HEK293 (cell line): ENCODE measurements at regions not wholly inside any gene's neighbourhood (a gene's known extent, or its start where the extent isn't known, plus 50 kb on each side); places are given as distances from the start of the nearest gene placed in this dataset.

ENCODE experiments used
- CTCF ChIA-PET: fragments of 350-600 bp; formaldehyde crosslinking; extraction: SDS; loops from one replicate; lab custom pipeline; 2021; ENCODE audit warnings: antibody characterized with exemption; lab: Yijun Ruan, JAX
- POLR2A ChIA-PET: fragments of 300-600 bp; formaldehyde crosslinking; extraction: SDS; loops from one replicate; lab custom pipeline; 2020; ENCODE audit warnings: antibody characterized with exemption, inconsistent platforms; lab: Yijun Ruan, JAX
- H3K27ac ChIP-seq: fragments of 200-500 bp; sonication (Bioruptor generic); 2 replicates; pipeline ENCODE4 v1.5.1; 2014; ENCODE audit warnings: low read depth, low read length, control low read depth, inconsistent platforms; ENCODE audit errors: extremely low read depth
- H3K36me3 ChIP-seq, 2 experiments: fragments of 200-500 bp in 1 of 2; sonication (Bioruptor generic) in 1 of 2; 1 replicate in 1 of 2; 2 replicates in 1 of 2; pipeline ENCODE4 v1.5.1; 2014 to 2017; ENCODE audit warnings: inconsistent platforms in 2 of 2, low read length in 2 of 2; ENCODE audit not compliant: control insufficient read depth in 2 of 2, insufficient read depth in 1 of 2
- H3K4me1 ChIP-seq: fragments of 200-500 bp; sonication (Bioruptor generic); 2 replicates; pipeline ENCODE4 v1.5.1; 2014; ENCODE audit warnings: mild to moderate bottlenecking, low read length, inconsistent platforms; ENCODE audit not compliant: control insufficient read depth, insufficient read depth
- H3K4me3 ChIP-seq: 2 replicates; pipeline ENCODE4 v1.5.1; 2011; ENCODE audit warnings: low read depth, mild to moderate bottlenecking, control low read depth, low read length, moderate library complexity
- H3K9me3 ChIP-seq: fragments of 200-500 bp; sonication (Bioruptor generic); 2 replicates; pipeline ENCODE4 v1.5.1; 2014; ENCODE audit warnings: low read depth, low read length, inconsistent platforms; ENCODE audit not compliant: control insufficient read depth, insufficient read depth
- EGR2 ChIP-seq: fragments of 450-650 bp; formaldehyde crosslinking; IDR thresholded peaks from 2 replicates; pipeline ENCODE4 v1.5.1; 2016; ENCODE audit warnings: low read depth, missing biosample characterization, missing genetic modification characterization
- MYNN ChIP-seq: fragments of 450-650 bp; formaldehyde crosslinking; IDR thresholded peaks from 2 replicates; pipeline ENCODE4 v1.5.1; 2016; ENCODE audit warnings: missing biosample characterization, missing genetic modification characterization, borderline replicate concordance
- ZBTB1 ChIP-seq: fragments of 450-650 bp; formaldehyde crosslinking; IDR thresholded peaks from 2 replicates; pipeline ENCODE4 v1.5.1; 2016; ENCODE audit warnings: missing biosample characterization, missing genetic modification characterization
- ZFP41 ChIP-seq: fragments of 450-650 bp; formaldehyde crosslinking; IDR thresholded peaks from 2 replicates; pipeline ENCODE4 v1.5.1; 2016; ENCODE audit warnings: missing biosample characterization, missing genetic modification characterization, borderline replicate concordance
- ZNF146 ChIP-seq: fragments of 450-650 bp; formaldehyde crosslinking; IDR thresholded peaks from 2 replicates; pipeline ENCODE4 v1.5.1; 2016; ENCODE audit warnings: missing biosample characterization, missing genetic modification characterization
- ZNF2 ChIP-seq: fragments of 450-650 bp; formaldehyde crosslinking; IDR thresholded peaks from 2 replicates; pipeline ENCODE4 v1.5.1; 2016; ENCODE audit warnings: missing biosample characterization, missing genetic modification characterization
- ZNF202 ChIP-seq: fragments of 450-650 bp; formaldehyde crosslinking; IDR thresholded peaks from 2 replicates; pipeline ENCODE4 v1.5.1; 2016; ENCODE audit warnings: missing biosample characterization, missing genetic modification characterization, borderline replicate concordance
- ZNF211 ChIP-seq: fragments of 450-650 bp; formaldehyde crosslinking; IDR thresholded peaks from 2 replicates; pipeline ENCODE4 v1.5.1; 2016; ENCODE audit warnings: low read depth, missing biosample characterization, missing genetic modification characterization
- ZNF221 ChIP-seq: fragments of 450-650 bp; formaldehyde crosslinking; IDR thresholded peaks from 2 replicates; pipeline ENCODE4 v1.5.1; 2017; ENCODE audit warnings: missing biosample characterization, missing genetic modification characterization, borderline replicate concordance
- ZNF391 ChIP-seq: fragments of 450-650 bp; formaldehyde crosslinking; IDR thresholded peaks from 2 replicates; pipeline ENCODE4 v1.5.1; 2016; ENCODE audit warnings: low read depth, missing biosample characterization, missing genetic modification characterization, borderline replicate concordance
- ZNF488 ChIP-seq: fragments of 450-650 bp; formaldehyde crosslinking; IDR thresholded peaks from 2 replicates; pipeline ENCODE4 v1.5.1; 2016; ENCODE audit warnings: missing biosample characterization, missing genetic modification characterization
- ZNF585B ChIP-seq: fragments of 450-650 bp; formaldehyde crosslinking; IDR thresholded peaks from 2 replicates; pipeline ENCODE4 v1.5.1; 2016; ENCODE audit warnings: missing biosample characterization, missing genetic modification characterization
- ZNF664 ChIP-seq: fragments of 450-650 bp; formaldehyde crosslinking; IDR thresholded peaks from 2 replicates; pipeline ENCODE4 v1.5.1; 2016; ENCODE audit warnings: missing biosample characterization, missing genetic modification characterization
- ZNF677 ChIP-seq: fragments of 450-650 bp; IDR thresholded peaks from 2 replicates; pipeline ENCODE4 v1.5.0; 2018; ENCODE audit warnings: missing biosample characterization, mild to moderate bottlenecking, missing genetic modification characterization, moderate library complexity
- ZNF791 ChIP-seq: fragments of 450-650 bp; formaldehyde crosslinking; IDR thresholded peaks from 2 replicates; pipeline ENCODE4 v1.5.1; 2016; ENCODE audit warnings: missing biosample characterization, missing genetic modification characterization
- TF ChIP-seq, protein P1 (sequence below): fragments of 450-650 bp; formaldehyde crosslinking; IDR thresholded peaks from 2 replicates; pipeline ENCODE4 v1.5.1; 2017; ENCODE audit warnings: missing biosample characterization, missing genetic modification characterization
- TF ChIP-seq, protein P2 (sequence below): sonication (generic); formaldehyde crosslinking; IDR thresholded peaks from 2 replicates; pipeline ENCODE4 v1.8.1; 2022; ENCODE audit warnings: mild to moderate bottlenecking, moderate library complexity, missing genetic modification reagents
- TF ChIP-seq, protein P3 (sequence below): fragments of 450-650 bp; formaldehyde crosslinking; IDR thresholded peaks from 2 replicates; pipeline ENCODE4 v1.5.1; 2016; ENCODE audit warnings: missing biosample characterization, missing genetic modification characterization
- TF ChIP-seq, protein P4 (sequence below): fragments of 450-650 bp; formaldehyde crosslinking; IDR thresholded peaks from 2 replicates; pipeline ENCODE4 v1.5.1; 2016; ENCODE audit warnings: missing biosample characterization, missing genetic modification characterization

DNA sequence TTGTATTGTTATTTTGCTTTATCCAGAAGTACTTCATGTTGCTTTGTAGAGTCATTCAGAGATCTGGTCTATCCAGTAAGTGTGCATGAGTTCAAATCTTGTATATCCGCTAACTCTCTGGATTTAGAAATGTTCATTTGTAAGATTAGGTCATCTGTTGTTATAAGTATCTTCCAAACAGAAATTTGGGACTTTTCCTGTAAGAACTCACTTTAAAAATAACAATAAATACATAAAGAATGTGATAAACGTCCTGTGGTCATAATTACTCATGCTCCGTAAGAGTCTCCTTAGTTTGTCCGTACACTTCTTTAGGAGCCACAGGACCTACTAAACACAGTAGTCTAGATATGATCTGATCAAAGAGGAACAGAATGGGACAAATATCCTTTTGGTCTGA is 699.9 kb upstream of the SLC8A1 start (continued):
- TF ChIP-seq, protein P1, sequence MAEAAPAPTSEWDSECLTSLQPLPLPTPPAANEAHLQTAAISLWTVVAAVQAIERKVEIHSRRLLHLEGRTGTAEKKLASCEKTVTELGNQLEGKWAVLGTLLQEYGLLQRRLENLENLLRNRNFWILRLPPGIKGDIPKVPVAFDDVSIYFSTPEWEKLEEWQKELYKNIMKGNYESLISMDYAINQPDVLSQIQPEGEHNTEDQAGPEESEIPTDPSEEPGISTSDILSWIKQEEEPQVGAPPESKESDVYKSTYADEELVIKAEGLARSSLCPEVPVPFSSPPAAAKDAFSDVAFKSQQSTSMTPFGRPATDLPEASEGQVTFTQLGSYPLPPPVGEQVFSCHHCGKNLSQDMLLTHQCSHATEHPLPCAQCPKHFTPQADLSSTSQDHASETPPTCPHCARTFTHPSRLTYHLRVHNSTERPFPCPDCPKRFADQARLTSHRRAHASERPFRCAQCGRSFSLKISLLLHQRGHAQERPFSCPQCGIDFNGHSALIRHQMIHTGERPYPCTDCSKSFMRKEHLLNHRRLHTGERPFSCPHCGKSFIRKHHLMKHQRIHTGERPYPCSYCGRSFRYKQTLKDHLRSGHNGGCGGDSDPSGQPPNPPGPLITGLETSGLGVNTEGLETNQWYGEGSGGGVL (tag by site-specific recombination) = no peak
- TF ChIP-seq, protein P2, sequence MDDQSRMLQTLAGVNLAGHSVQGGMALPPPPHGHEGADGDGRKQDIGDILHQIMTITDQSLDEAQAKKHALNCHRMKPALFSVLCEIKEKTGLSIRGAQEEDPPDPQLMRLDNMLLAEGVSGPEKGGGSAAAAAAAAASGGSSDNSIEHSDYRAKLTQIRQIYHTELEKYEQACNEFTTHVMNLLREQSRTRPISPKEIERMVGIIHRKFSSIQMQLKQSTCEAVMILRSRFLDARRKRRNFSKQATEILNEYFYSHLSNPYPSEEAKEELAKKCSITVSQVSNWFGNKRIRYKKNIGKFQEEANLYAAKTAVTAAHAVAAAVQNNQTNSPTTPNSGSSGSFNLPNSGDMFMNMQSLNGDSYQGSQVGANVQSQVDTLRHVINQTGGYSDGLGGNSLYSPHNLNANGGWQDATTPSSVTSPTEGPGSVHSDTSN (CRISPR knock-in tag) = no peak
- no peak for TF ChIP-seq ZNF677
- no peak for TF ChIP-seq EGR2 (tag by site-specific recombination)
- no peak for TF ChIP-seq ZNF488 (tag by site-specific recombination)
- no peak for TF ChIP-seq ZNF211
- TF ChIP-seq ZNF2 (tag by site-specific recombination) = no peak

DNA sequence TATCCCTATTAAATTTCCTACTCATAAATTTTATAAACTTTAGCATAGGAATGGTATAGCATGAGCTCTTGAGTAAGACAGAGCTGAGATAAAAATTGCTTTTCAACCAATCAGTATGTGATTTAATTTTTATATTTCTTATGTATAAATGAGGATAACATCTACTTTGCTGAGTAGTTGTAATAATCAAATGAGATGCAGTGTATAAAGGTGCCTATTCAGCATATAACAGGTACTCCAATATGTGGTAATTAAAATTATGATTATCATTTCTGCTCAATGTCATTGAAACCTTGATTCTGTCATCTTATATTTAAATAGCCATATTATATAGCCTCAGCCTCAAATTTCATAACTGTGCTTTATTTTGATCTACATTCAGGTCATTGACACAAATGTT is 700.4 kb upstream of the SLC8A1 start:
- POLR2A ChIA-PET = no interaction called here
- Histone ChIP-seq H3K4me1 (no peaks in the 10 kb centered on the region), H3K36me3 (no peaks in the 10 kb centered on the region), H3K4me3 (no peak overlapping the region), H3K27ac (no peak overlapping the region), H3K9me3 (no peaks in the 10 kb centered on the region)
- CTCF ChIA-PET = no interaction called here
- TF ChIP-seq, protein P3, sequence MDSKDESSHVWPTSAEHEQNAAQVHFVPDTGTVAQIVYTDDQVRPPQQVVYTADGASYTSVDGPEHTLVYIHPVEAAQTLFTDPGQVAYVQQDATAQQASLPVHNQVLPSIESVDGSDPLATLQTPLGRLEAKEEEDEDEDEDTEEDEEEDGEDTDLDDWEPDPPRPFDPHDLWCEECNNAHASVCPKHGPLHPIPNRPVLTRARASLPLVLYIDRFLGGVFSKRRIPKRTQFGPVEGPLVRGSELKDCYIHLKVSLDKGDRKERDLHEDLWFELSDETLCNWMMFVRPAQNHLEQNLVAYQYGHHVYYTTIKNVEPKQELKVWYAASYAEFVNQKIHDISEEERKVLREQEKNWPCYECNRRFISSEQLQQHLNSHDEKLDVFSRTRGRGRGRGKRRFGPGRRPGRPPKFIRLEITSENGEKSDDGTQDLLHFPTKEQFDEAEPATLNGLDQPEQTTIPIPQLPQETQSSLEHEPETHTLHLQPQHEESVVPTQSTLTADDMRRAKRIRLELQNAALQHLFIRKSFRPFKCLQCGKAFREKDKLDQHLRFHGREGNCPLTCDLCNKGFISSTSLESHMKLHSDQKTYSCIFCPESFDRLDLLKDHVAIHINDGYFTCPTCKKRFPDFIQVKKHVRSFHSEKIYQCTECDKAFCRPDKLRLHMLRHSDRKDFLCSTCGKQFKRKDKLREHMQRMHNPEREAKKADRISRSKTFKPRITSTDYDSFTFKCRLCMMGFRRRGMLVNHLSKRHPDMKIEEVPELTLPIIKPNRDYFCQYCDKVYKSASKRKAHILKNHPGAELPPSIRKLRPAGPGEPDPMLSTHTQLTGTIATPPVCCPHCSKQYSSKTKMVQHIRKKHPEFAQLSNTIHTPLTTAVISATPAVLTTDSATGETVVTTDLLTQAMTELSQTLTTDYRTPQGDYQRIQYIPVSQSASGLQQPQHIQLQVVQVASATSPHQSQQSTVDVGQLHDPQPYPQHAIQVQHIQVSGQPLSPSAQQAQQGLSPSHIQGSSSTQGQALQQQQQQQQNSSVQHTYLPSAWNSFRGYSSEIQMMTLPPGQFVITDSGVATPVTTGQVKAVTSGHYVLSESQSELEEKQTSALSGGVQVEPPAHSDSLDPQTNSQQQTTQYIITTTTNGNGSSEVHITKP = no peak
- TF ChIP-seq ZNF221 (tag by site-specific recombination) = no peak
- no peak for TF ChIP-seq ZNF391 (tag by site-specific recombination)
- no peak for TF ChIP-seq ZNF664 (tag by site-specific recombination)
- no peak for TF ChIP-seq ZFP41 (tag by site-specific recombination)
- TF ChIP-seq, protein P4, sequence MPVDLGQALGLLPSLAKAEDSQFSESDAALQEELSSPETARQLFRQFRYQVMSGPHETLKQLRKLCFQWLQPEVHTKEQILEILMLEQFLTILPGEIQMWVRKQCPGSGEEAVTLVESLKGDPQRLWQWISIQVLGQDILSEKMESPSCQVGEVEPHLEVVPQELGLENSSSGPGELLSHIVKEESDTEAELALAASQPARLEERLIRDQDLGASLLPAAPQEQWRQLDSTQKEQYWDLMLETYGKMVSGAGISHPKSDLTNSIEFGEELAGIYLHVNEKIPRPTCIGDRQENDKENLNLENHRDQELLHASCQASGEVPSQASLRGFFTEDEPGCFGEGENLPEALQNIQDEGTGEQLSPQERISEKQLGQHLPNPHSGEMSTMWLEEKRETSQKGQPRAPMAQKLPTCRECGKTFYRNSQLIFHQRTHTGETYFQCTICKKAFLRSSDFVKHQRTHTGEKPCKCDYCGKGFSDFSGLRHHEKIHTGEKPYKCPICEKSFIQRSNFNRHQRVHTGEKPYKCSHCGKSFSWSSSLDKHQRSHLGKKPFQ (tag by site-specific recombination) = no peak
- TF ChIP-seq ZNF585B (tag by site-specific recombination) = no peak
- no peak for TF ChIP-seq ZNF2 (tag by site-specific recombination)
- TF ChIP-seq ZNF146 = no peak
- TF ChIP-seq ZNF202 = no peak
- no peak for TF ChIP-seq ZNF791 (tag by site-specific recombination)
- no peak for TF ChIP-seq ZBTB1 (tag by site-specific recombination)
- TF ChIP-seq MYNN (tag by site-specific recombination) = no peak
